Type B pancreatic cell (in vitro differentiated cells): ENCODE measurements at regions not wholly inside any gene's neighbourhood (a gene's known extent, or its start where the extent isn't known, plus 50 kb on each side); places are given as distances from the start of the nearest gene placed in this dataset.

Source experiments
- DNase-seq: peaks from one replicate; pipeline ENCODE4 v3.0.0; 2021; ENCODE audit warnings: mixed read lengths; ENCODE audit not compliant: unreplicated experiment; ENCODE audit errors: extremely low spot score
- H3K27ac Mint-ChIP-seq: 2 replicates; pipeline ENCODE4 v1.8.0; 2021; ENCODE audit warnings: mild to moderate bottlenecking, mixed read lengths
- H3K27me3 Mint-ChIP-seq: 2 replicates; pipeline ENCODE4 v1.8.0; 2021; ENCODE audit warnings: mixed read lengths
- H3K36me3 Mint-ChIP-seq: 2 replicates; pipeline ENCODE4 v1.8.0; 2021; ENCODE audit warnings: mixed read lengths
- H3K4me1 Mint-ChIP-seq: one replicate; pipeline ENCODE4 v1.8.0; 2021; ENCODE audit warnings: mixed read lengths; ENCODE audit not compliant: unreplicated experiment
- H3K4me3 Mint-ChIP-seq: 2 replicates; pipeline ENCODE4 v1.8.0; 2021; ENCODE audit warnings: mild to moderate bottlenecking, mixed read lengths
- H3K9me3 Mint-ChIP-seq: 2 replicates; pipeline ENCODE4 v1.8.0; 2021; ENCODE audit warnings: mixed read lengths
- TF ChIP-seq, protein P1 (sequence below): fragments of 200-600 bp; sonication (generic); conservative IDR thresholded peaks from 2 replicates; pipeline ENCODE4 v1.5.0; 2021; ENCODE audit warnings: antibody characterized with exemption, mild to moderate bottlenecking

DNA sequence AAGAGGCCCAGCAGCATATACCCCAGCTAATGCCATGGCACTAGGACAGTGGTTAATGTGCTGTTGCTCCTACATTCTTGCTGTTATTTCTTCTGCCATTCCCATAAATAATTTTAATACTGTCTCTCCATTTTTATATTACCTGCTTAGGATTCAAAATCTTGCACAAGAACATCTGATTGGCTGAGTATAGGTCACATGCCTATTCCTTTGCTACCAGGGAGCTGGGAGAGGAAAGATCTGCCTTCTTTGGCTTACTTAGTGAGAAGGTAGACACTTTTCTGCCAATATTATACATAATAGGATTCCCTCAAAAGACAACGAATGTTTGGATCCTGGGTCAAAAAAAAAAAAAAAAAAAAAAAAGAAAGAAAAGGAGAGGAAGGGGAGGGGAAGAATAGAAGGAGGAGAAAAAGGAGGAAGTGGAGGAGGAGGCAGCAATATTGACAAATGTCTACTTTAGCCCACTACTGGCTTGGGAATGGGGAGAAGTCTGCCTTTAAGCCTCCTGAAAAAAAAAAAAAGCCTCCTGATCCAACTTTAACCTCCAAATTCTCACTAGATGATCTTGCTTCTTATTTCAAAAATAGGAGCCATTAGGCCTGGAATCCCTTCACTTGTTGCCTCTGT, 134.5 kb upstream of the HNRNPU start:
- H3K9me3 Mint-ChIP-seq = no peaks in the 10 kb centered on the region
- no peak overlapping the region for H3K27ac Mint-ChIP-seq
- no peak for DNase-seq
- H3K4me1 Mint-ChIP-seq = no peaks in the 10 kb centered on the region
- H3K4me3 Mint-ChIP-seq = no peak overlapping the region
- TF ChIP-seq, protein P1, sequence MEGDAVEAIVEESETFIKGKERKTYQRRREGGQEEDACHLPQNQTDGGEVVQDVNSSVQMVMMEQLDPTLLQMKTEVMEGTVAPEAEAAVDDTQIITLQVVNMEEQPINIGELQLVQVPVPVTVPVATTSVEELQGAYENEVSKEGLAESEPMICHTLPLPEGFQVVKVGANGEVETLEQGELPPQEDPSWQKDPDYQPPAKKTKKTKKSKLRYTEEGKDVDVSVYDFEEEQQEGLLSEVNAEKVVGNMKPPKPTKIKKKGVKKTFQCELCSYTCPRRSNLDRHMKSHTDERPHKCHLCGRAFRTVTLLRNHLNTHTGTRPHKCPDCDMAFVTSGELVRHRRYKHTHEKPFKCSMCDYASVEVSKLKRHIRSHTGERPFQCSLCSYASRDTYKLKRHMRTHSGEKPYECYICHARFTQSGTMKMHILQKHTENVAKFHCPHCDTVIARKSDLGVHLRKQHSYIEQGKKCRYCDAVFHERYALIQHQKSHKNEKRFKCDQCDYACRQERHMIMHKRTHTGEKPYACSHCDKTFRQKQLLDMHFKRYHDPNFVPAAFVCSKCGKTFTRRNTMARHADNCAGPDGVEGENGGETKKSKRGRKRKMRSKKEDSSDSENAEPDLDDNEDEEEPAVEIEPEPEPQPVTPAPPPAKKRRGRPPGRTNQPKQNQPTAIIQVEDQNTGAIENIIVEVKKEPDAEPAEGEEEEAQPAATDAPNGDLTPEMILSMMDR = no peak
- H3K27me3 Mint-ChIP-seq = no peaks in the 10 kb centered on the region
- H3K36me3 Mint-ChIP-seq = peaks cover 11% of the 10 kb centered on the region

DNA sequence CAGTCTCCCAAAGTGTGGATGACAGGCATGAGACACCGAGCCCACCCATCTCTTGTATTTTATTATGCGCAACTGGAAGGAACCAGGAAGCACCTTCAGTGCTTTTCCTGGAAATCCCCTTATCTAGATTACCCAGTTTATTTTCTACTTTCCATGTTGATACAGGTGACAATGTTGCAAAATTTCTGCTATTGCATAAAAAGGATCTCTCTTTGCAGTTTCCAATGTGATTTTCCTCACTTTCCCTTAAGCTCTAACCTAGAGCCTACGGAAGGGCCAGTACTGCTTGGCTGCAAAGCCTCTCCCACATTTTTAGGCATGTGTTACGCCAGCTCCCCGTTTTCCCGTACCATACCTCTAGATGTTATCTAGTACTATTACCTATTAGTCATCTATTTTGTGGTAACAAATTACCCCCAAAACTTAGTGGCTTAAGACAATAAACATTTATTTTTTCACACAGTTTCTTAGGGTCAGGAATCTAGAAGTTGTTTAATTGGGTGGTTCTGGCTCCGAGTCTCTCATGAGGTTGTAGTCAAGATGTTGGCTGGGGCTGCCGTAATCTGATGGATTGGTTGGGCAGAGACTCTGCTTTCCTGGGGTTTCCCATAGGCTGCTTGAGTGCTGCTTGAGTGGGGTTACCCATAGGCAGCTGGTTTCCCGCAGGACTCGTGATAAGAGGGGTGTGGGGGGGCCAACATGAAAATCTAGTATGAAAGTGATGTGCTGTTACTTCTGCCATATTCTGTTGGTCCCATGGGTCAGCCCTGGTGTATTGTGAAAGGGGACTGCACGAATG, 131.5 kb upstream of the HNRNPU start:
- Mint-ChIP-seq H3K27ac (no peak overlapping the region), H3K27me3 (no peaks in the 10 kb centered on the region), H3K4me3 (no peak overlapping the region), H3K9me3 (no peaks in the 10 kb centered on the region), H3K4me1 (no peaks in the 10 kb centered on the region), H3K36me3 (peaks cover 8% of the 10 kb centered on the region)
- TF ChIP-seq, protein P1 = no peak
- DNase-seq = no peak

DNA sequence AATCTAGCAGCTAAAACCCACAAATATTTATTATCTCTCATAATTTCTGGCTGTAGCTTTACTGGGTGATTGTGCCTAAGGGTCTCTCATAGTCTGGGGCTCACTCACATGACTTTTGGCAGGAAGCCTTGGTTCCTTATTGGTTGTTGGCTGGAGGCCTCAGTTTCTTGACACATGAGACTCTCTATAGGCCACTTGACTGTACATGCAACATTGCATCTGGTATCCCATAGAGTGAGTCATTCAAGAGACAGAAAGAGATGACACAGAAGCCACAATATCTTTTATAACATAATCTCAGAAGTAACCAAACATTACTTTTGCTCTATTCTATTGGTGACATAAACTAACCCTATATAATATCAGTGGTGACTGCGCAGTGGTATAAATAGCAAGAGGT, 128.5 kb upstream of the HNRNPU start:
- Mint-ChIP-seq H3K27ac (no peak overlapping the region), H3K36me3 (peaks cover 6% of the 10 kb centered on the region), H3K4me1 (no peaks in the 10 kb centered on the region), H3K9me3 (no peaks in the 10 kb centered on the region), H3K4me3 (no peak overlapping the region), H3K27me3 (no peaks in the 10 kb centered on the region)
- DNase-seq = no peak
- TF ChIP-seq, protein P1 = no peak

DNA sequence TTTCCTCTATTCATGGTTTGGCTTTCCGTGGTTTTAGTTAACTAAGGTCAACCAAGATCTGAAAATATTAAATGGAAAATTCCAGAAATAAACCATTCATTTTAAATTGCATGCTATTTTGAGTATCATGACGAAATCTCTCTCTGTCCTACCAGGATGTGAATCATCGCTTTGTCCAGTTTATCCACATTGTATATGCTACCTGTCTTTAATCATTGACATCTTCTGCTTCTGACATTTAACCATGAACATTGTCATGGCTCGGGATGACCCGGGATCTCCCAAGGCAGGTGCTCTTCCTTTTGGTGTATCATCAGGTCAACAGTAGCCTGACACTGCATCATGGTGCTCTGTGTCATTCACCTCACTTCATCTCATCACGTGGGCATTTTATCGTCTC, 125.5 kb upstream of the HNRNPU start:
- Mint-ChIP-seq H3K9me3 (no peaks in the 10 kb centered on the region), H3K4me3 (no peak overlapping the region), H3K36me3 (no peaks in the 10 kb centered on the region), H3K27ac (no peak overlapping the region), H3K4me1 (no peaks in the 10 kb centered on the region), H3K27me3 (no peaks in the 10 kb centered on the region)
- TF ChIP-seq, protein P1 = no peak
- DNase-seq = no peak

DNA sequence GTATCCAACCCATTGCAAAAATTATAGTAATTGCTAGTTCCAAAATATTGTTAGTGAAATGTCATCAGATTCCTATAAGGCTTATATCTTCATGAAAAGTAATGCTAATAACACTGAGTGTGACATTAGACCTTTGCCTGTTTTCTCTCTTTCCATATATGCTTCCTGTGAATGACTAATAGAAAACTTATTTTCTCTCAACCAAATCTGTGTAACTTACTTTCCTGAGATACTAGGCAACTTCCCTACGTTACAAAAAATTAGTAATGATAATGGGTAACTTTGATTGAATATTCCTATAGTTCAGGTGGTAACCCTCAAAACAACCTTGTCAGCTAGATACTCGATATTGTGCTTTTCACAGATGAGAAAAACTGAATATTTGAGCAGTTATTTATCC, 124.2 kb upstream of the HNRNPU start:
- no peak for DNase-seq
- no peaks in the 10 kb centered on the region for H3K4me1 Mint-ChIP-seq
- no peak overlapping the region for H3K4me3 Mint-ChIP-seq
- H3K9me3 Mint-ChIP-seq = no peaks in the 10 kb centered on the region
- TF ChIP-seq, protein P1 = no peak
- no peaks in the 10 kb centered on the region for H3K27me3 Mint-ChIP-seq
- no peak overlapping the region for H3K27ac Mint-ChIP-seq
- no peaks in the 10 kb centered on the region for H3K36me3 Mint-ChIP-seq
